NCI-H1930 (cell line): ENCODE measurements at regions not wholly inside any gene's neighbourhood (a gene's known extent, or its start where the extent isn't known, plus 50 kb on each side); places are given as distances from the start of the nearest gene placed in this dataset.
"Not testable (repeated sequence)": the region's sequence is repeated elsewhere in the genome, so short reads cannot be mapped to it uniquely, and the experiment has no call there.

ENCODE experiments used
- DNase-seq, 2 experiments: peaks; one replicate each; lab custom pipeline; 2025; lab: John Stamatoyannopoulos, UW

- no peak for DNase-seq
Observed at GRCh38 chr4:85165808-85166207, 199.3 kb upstream of the WDFY3 start.

- DNase-seq, result no peak
Observed at GRCh38 chr4:85166318-85166717, 199.8 kb upstream of the WDFY3 start.

DNA sequence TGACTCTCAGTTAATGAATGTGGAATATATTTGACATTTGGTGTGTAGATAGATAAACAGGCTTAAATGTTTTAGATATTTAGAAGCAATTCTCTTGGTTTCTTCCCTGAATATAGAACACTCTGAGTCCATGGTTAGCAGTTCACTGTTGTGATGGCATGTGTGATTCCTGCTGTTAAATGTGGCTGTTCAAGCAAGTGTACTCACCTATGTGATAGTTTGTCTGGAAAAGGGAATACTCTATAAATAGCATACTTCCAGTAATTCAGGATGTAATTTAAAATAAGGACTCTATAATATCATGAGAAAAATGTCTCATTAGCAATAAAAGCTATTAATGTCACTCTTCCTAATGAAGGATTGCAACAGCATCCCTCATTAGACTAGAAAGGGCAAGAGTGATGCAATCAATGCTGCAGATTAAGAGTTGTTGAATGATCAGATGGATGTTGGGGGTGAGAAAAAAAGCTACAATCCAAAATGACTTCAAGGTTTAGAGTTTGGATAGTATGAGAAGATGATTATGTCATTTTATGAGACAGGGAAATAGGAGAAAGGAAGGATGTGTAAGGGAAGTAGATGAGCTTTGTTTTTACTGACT, 201.8 kb upstream of the WDFY3 start:
- no peak for DNase-seq

- no peak for DNase-seq
Observed at GRCh38 chr4:85170241-85170640, 203.8 kb upstream of the WDFY3 start.

GRCh38 chr4:85175190-85175589, 208.7 kb upstream of the WDFY3 start:
- DNase-seq, result no peak

DNA sequence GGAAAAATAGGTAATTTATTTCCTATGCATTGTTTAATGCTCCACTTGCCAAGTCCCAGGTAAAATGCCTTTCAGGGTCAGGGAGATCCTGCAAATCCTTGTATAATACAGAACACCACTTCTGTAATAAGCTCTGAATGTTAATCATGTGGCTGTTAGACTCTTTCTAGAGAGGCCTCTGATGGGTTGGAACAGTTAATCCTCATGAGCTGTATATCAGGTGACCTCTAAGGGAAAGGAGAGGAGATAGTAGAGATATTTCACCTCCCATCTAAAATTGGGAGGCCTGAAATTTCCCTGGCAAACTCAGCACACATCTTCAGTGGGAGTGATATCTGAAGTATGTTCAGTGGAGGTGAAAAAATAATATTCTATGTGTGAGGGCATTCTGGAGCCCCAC, 210.6 kb upstream of the WDFY3 start:
- DNase-seq, result no peak

DNA sequence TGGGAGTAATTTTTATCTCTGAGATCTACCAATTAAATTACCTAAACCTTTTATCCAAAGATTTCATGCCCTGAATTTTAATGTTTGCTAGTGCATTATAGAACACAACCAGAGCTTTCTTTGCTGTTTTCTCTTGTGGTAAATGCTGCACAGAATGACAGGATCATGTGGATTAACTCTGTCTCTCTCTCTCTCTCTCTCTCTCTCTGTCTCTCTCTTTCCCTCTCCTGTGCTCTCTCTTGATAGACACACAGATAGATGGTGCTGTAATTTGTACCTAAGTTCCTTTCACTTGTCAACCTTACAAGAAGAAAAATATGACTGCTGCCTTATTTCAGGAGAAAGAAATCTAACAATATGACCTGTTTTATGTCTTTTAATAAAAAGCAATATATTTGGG, 211.2 kb upstream of the WDFY3 start:
- DNase-seq, result no peak

DNA sequence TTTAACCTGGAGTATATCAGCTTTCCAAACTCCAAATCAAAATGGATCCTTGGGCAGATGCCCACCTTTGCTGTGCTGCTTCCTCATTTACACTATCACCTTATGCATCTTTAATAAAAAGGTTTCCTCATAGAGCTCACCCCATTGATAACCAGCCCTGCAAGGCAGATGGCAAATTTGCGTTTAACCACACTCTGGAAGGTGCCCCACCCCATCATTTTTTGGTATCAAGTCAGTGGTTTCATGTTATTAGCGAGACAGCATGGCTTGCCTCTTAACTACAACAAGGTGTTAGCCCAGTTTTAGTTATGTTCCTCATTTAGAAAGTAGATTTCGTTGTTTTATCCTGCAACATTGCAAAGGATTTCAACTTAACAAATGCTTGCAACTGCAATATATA, 214.0 kb upstream of the WDFY3 start:
- DNase-seq, result no peak

DNA sequence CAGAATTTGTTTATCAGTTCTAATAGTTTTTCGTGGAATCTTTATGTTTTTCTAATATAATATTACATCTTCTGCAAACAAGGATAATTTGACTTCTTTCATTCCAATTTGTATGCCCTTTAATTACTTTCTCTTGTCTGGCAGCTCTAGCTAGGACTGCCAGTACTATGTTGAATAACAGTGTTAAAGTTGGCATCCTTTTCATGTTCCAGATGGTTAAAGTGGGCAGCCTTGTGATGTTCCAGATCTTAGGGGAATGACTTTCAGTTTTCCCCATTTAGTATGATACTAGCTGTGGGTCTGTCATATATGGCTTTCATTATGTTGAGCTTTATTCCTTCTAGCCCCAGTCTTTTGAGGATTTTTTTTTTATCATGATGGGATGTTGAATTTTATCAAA, 220.6 kb upstream of the WDFY3 start:
- DNase-seq, result no peak

- not testable (repeated sequence) for DNase-seq
Observed at GRCh38 chr4:85196015-85196414, 229.5 kb upstream of the WDFY3 start.

- DNase-seq, result no peak
Observed at GRCh38 chr4:85200106-85200505, 233.6 kb upstream of the WDFY3 start.

DNA sequence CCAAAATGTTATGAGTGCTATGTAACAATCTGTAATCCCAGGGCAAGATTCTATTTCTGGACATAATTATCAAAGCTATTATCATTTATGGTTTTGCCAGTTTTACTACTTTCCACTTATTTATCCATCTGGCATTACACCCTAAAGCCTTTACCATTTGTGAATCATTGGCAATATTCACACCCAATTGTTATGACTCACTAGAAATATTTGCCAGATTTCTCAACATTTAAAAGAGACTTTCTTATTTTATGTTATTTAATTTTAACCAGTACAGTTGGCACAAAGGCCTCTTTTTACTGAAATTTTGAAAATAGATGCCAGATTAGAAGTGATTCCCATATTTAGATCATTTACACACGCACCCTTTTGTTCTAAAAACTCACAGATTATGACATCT, 242.7 kb upstream of the WDFY3 start:
- DNase-seq, result no peak

GRCh38 chr4:85210353-85210752, 243.9 kb upstream of the WDFY3 start:
- DNase-seq, result no peak

DNA sequence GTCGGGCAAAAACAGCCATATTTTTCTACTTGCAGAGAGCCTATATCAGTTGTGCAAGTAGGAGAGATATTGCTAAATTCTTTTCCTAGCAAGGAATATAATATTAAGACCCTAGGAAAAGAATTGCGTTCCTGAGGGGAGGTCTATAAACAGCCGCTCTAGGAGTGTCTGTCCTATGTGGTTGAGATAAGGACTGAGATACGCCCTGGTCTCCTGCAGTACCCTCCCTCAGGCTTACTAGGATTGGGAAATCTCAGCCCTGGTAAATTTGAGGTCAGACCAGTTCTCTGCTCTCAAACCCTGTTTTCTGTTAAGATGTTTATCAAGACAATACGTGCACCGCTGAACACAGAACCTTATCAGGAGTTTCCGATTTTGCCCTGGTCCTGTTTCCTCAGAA, 250.1 kb upstream of the WDFY3 start:
- DNase-seq, result not testable (repeated sequence)

DNA sequence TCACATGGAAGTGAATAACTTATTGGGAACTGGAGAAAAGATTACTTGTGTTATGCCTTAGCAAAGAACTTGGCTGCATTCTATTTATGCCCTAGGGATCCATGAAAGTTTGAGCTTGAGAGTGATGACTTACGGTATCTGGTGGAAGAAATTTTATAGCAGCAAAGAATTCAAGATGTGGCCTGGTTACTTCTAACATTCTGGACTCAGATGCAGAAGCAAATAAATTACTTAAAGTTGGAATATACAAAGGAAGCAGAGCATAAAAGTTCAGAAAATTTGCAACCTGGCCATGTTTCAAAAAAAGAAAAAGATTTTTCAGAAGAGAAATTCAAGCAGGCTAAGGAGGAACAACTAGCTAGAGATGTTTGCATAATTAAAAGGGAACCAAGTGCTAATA, 252.3 kb upstream of the WDFY3 start:
- no peak for DNase-seq

GRCh38 chr4:85221606-85222005, 253.3 kb upstream of the ARHGAP24 start:
- no peak for DNase-seq

- DNase-seq, result no peak
Observed at GRCh38 chr4:85222561-85222960, 252.4 kb upstream of the ARHGAP24 start.

- DNase-seq, result no peak
Observed at GRCh38 chr4:85228264-85228663, 246.7 kb upstream of the ARHGAP24 start.

- no peak for DNase-seq
Observed at GRCh38 chr4:85233516-85233915, 241.4 kb upstream of the ARHGAP24 start.

- DNase-seq, result no peak
Observed at GRCh38 chr4:85243857-85244256, 231.1 kb upstream of the ARHGAP24 start.

GRCh38 chr4:85244638-85245037, 230.3 kb upstream of the ARHGAP24 start:
- no peak for DNase-seq

- no peak for DNase-seq
Observed at GRCh38 chr4:85246055-85246454, 228.9 kb upstream of the ARHGAP24 start.

- no peak for DNase-seq
Observed at GRCh38 chr4:85250852-85251251, 224.1 kb upstream of the ARHGAP24 start.

DNA sequence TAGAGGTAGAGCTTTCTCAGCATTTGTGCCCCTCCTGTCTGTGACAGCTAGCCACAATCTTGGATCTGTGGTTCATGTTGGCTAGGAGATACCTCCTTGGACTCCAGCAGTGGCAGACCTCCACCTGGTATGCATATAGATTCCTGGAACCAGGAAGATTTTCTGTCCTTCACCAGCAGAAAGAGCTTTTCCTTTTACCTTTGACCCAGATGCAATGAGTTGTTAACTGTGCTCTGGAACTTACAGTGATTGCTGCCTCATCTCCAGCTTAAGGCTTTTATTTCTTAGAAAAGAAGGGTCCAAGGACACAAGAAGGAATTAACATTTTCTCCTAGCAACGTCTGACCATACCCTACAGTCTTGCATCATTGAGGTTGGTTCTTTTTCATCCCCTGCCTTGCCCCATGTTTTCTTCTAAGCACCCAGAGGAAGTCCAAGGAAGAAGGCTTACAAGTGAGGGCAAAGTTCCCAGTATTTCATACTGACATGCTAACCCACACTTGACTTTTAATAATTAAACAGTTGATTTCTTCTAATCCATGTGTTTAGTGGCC, 217.1 kb upstream of the ARHGAP24 start:
- DNase-seq, result no peak
